ENCODE measurements at regions not wholly inside any gene's neighbourhood (a gene's known extent, or its start where the extent isn't known, plus 50 kb on each side); places are given as distances from the start of the nearest gene placed in this dataset.

DNA sequence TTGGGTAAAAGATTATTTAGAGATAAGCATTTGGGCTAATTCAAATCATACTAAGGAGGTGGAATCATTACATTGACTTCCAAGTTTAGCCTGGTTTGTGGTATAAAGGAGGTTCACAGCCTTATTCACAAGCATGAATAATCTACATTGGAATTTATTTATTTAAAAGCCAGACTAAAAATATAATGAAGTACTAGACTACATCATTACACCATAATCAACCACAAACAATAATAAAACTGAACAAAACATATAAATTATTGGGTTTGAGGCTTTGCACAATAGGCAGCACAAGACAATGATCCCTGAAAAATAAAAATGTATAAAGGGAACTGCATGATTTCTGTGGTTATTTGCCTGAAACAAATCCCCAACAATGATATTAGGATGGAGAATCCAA is 314.0 kb downstream of the GBA3 start:
- no peak for DNase-seq

DNA sequence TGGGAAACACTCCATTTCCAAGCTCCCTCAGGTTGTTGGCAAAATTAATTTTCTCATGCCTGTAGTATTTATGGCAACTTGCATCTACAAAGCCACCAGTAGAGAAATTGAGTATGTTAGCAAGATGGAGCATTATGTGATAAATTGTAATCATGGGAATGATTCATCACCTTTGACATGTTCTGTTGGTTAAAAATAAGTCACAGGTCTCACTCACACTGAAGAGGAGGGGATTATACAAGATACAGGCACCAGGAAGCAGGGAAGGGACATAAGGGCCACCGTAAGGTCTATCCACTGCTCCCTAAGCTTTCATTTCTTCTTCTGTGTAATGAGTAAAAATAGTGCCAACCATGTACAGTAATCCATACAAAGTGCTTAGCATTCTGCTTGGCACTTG is 313.0 kb downstream of the GBA3 start:
- no peak for DNase-seq

DNA sequence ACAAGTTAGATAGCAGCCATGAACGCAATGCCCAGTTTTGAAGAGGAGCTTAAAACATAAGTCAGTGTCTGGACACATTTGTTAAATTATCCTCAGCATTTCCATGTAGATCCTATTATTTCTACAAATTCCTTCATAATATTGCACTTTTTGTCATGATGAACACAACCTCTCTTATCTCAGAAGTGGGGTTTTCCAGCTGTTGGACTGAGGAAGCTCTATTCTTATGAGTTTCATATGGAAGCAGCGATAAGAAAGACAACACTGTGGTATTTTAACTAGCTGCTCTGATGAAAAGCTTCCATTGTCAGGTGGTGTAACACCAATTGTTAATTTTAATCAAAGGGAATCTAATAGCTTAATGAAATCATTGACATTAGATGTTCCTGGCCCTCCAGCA is 308.7 kb downstream of the GBA3 start:
- no peak for DNase-seq

DNA sequence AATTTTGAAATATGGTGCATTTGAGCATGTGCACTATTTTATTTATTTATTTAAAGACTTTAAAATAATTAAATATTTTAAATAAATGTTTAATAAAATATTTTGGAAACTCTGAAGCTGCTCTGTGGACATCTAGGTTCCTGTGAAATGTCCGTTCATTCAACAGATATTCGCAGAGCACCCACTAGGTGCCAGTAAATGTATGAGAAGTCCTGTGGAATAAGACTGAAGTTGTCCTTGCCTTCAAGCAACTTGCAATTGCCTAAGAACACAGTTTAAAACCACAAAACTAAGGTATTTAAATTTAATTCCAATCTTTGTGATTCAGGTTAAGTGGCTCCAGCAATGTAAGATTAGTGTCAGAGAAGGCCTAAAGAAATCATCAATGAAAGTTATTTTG is 306.7 kb downstream of the GBA3 start:
- no peak for DNase-seq

DNA sequence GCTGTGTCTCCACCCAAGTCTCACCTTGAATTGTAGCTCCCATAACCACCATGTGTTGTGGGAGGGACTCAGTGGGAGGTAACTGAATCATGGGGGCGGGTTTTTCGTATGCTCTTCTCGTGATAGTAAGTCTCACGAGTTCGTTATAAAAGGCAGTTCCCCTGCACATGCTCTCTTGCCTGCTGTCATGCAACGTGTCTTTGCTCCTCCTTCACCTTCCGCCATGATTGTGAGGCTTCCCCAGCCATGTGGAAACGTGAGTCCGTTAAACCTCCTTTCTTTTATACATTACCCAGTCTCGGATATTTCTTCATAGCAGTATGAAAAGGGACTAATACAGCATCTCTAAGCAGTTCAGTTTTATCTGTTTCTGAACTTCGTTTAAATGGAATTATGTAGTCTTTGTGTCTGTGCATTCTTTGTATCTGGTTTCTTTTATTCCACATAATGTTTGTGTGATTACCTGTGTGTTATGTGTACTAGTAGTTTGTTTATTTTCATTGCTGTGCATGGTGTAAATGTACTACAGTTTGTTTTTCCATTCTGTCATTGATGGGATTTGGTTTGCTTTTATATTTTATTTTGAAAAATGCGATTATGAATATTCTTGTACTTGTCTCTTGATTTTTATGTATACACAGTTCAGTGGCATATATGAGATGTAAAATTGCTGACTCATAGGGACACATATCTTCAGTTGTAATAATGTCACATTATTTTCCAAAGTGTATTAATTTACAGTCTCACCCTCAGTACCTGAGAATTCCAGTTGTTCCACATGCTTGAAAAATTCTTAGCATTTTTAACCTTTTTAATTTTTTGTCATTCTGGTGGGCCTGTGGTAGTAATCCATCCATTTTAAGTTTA is 304.9 kb downstream of the GBA3 start:
- DNase-seq = no peak

DNA sequence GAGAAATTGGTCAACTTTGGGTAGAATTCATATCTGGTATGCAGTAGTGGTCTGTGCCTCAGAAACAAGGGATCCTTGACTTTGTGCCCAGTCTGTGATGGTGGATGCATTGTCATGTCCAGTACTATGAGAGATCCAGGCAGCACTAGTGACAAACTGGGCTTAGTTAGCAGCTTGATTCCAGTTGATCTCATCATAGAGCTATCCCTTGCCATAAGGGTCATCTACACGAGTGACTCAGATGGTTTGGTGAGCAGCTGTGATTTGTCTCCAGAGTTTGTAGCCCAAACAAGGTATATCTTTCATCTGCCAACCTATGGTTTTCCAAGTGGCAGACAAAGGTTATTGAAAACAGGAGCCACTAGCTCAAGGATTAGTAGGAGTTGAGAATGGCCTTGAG is 298.8 kb downstream of the GBA3 start:
- DNase-seq = no peak

DNA sequence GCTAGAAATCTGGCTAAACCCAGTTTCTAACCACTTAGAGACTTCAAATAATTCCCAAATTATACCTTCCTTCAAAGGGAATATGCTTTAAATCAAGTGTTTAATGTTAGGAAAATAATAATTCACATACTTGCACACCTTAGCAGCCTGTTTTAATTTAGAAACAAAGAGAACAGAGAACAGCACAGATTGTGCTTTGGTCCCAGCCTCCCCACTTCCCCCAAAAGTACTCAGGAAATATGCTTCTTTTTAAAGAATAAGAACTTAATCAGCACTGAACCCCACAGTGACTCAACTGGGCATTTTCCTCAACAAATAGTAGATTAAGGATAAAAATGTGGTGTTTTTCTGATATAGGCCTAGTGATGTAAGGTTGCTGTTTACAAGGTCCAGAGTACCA is 295.8 kb downstream of the GBA3 start:
- no peak for DNase-seq

DNA sequence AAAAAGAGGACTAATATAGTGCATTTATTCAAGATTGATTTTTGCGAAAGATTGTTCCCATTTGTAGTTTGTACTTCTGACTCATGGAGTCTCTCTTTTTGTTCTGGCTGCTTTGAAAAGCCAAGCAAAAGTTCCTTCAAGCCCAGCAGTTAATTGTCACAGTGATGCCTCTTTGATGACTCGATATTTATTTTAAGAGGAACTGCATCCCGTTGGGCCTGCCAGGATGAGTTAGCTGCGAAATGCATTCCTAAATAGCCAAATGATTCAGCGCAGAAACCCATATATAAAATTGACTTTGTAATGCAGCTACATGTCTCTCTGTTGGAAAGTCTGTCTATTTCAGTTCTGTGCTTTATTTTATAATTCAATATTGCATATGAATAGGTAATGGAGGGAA is 295.1 kb downstream of the GBA3 start:
- DNase-seq = no peak

DNA sequence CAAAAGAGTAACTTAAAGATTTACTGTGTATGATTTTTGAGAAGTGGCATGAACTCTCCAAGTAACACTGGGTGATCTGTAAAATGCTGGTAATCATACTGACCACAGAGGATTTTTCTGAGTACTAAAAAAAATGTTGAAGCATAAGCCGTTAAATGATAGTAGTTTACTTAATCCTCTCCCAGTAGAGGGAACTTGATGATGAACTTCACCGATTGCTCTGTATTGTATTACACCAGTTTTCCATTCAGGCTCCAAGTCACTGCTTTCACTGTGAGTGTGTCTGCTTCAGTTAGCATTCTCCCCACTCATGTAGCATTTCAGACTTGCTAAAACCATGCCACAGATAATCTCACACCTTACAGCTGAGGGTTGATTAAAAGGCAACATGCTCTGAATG is 294.1 kb downstream of the GBA3 start:
- DNase-seq = no peak

DNA sequence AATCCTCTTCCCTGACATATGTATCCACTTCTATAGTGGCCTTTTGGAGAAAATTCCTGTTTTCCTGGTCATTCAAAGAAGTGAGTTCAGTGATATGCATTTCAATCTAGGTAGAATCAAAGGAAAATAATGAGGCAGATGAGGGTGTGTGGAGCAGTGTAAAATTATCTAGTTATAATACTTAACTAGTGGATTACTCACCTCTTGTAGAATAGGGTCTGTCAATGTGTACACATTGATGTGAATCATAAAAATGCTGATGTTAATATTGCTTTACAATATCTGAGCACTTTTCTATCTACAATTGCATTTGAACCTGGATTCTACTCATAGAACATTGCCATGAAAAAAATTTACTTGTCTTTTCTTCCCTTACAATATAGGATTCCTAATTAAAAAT is 293.5 kb downstream of the GBA3 start:
- DNase-seq = no peak

DNA sequence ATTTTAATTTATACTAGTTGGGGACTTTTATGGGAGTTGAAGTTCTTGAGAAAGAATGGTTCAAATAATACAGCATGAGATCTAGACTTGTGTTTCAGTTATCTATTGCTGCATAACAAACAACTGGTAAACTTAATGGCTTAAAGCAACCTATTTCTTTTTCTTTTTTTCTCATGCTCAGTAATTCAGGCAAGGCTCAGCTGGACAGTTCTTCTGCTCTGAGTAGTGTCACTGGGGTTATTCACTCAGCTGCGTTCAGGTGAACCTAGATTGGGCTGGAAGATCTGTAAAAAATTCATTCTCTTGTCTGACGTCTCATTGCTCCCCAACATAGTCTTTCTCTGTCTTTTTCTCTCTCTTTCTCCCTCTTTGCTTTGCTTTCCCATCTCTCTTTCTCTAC is 291.7 kb downstream of the GBA3 start:
- DNase-seq = no peak

DNA sequence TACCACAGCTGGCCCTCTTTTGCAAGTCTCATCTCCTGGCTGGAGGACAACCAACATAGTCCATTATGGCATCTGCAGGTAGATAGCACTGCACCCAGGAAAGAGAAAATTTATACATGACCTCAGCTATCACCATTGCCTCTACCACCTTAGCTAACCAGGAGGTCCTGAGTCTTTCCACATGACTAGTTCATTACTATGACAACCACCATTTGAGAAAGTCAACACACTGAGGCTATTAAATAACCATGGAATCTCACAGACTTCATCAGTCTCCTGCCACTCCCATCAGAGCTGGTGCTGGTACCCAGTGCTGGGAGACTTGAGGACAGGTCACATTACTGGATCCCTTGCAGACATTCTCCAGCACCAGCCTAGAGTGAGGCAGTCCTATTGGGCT is 285.9 kb downstream of the GBA3 start:
- DNase-seq = no peak

DNA sequence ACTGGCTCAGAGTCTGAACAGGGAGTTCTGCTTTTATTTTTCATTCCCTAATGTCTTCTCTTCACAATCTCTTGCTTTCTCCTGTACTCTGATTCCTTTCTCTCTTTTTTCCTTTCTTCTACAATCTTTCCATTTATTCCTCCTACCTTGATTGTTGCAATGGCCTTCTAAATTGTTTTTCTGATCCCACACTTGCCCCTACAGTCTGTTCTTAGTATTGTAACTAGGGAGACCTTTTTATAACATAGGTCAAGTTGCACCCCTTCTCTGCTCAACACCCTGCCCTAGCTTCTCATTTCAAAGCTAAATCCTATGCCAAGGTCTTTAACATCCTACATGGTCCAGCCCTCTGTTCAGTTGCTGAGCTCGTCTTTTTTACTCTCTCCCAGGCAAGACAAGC is 277.9 kb downstream of the GBA3 start:
- no peak for DNase-seq

DNA sequence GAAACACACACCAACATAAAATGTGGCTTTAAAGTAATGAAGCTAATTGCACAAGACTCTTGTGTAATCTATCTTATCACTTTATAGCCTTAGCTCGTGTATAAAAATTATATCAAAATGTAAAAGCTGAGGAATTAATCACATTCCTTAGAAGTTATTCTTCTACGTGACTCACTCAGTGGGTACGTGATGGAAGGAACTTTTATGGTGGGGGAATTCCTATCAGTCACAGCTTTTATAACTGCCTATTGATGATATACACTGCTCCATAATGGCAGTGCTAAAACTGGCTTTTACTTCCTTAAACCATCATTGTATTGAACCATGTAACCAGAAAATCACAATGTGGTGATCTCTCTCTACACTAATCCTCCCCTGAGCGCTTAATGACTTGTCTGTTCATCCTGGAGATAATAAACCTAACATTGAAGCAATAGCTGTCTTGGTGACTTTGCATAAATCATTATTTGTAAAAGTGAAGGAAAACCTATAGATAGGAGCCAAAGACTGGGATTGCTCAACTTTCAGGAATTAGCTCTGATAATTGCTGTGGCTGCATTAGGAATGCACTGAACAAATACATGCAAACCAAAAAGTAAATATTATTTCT is 276.7 kb downstream of the GBA3 start:
- DNase-seq = no peak

DNA sequence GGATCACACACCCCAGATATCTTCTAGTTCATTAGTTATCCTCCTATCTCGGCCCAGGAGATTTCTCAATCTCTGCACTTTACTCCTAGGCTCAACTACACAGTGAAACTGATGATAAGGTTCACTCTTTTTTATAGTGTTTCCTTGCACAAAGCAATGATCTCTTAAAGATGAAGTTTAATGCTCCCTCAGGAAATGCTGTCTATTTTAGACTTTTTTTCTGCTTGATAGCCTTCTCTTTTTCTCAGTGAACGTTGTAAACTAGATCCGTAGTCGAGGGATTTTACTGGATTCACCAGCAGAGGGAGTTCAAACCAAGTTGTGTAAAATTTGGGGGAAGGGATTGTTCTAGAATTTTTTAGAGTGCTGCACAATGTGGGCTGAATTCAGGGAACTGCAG is 269.6 kb downstream of the GBA3 start:
- DNase-seq = no peak

DNA sequence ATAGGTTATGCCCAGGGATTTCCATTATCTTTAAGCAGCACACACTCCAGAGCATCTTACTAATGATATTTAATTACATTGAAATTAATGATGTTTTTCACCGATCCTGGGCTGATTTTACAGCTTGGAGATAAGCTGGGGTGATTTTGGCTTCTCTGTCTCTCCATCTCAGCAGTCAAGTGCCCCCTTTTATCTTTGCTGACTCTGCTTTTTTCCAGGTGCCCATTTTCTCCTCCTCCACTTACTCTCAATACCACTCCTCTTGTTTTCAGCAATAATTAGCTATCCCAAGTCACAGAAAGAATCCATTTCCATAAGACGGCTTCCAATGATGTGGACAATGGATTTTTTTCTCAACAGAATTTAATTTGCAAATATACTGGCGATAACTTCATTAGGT is 266.7 kb downstream of the GBA3 start:
- no peak for DNase-seq

DNA sequence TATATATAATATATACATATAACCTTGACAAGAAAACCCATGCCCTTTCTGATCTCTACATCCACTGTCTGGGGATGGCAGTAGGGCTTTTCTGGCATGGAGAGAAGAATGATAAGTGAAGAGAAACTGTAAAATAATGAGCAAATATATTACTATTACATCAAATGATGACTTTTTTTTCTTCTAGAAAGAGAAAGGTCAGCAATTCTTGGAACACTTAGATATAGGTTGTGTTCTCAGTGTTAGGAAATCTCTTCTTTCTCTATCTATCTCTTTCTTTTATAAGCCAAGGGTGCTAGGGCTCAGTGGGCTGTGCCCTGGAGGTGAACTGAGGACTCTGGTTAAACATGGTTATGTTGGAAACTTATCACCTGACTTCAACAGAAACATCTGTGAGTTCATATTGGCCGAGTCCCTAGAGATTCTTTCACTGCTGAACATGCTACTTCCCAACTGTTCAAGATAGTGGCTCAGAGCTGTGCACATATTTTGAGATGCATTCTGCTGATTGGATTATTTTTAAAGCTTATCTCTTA is 265.1 kb downstream of the GBA3 start:
- no peak for DNase-seq

DNA sequence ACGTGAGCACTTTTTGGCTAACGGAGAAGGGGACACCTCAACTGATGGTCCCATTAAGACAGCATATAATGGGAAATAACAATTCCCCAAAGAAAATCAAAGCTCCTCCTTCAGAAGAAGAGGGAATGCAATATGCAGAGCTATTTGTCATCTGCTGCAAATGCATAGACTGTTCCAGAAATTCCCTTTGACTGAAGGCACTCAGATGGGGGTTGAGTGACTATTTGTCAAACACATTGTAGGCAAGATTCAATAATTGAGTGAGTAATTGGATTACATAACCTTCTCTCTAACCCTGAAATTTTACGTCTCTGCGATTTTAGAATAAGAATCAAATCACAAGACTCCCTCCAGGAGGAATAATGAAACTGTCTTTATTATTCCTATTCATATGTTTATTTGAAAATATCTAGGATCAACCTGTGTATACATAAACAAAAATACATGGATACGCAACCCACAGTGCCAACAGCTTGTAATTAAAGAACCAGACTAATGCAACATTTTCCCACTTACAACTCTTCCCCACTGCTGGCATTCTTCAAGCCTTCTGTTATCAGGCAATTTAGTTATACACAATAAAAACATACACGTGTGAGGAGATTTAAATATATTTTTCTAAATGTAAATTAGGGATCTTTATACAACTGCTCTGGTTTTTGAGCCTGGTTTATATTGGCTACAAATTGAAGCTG is 256.6 kb downstream of the GBA3 start:
- DNase-seq = no peak

DNA sequence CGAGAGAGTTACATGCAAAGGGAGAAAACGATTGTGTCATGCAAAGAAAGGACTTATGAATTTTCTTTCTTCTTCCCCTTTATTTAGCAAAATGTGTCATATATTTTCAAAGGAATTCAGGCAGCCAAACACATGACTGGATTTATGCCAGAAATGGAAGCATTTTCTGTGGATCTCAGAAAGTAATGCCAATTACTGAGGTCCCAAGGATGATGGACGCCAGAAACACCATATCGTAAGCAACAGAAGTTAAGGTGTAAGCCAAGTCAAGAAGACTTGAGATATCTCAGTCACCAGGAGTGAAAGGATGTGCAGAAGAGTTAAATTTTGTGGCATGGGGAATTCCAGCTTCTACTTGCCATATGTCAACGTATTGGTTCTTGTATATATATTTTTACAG is 255.1 kb downstream of the GBA3 start:
- no peak for DNase-seq

DNA sequence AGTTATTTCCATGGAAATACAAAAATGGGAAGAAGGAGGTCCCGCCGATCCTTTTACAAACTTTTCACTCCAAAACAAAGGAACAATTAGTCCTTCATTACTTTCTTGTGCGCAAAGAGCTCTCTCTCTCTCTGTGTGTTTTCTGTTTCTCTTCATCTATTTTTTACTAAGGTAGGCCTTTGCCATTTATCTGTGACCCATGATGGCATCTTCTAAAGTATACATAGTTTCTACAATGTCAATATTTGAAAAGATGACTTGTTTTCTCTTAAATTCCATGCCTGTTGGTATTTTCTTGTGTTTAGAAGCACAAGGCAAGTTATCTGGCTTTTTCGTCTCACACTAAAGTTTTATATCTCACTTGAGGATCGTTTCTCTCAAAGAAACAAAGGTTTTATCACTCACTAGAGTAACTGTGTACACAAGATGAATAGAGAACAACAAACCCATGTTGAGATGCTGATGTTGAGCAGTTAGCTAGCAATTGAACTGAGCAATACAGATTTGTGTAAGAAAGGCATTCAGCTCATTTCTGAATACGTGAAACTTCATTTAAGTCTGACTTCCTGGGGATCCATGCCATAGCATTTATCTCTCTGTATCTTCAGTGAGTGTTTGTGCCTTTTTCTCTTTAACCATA is 250.3 kb downstream of the GBA3 start:
- no peak for DNase-seq

DNA sequence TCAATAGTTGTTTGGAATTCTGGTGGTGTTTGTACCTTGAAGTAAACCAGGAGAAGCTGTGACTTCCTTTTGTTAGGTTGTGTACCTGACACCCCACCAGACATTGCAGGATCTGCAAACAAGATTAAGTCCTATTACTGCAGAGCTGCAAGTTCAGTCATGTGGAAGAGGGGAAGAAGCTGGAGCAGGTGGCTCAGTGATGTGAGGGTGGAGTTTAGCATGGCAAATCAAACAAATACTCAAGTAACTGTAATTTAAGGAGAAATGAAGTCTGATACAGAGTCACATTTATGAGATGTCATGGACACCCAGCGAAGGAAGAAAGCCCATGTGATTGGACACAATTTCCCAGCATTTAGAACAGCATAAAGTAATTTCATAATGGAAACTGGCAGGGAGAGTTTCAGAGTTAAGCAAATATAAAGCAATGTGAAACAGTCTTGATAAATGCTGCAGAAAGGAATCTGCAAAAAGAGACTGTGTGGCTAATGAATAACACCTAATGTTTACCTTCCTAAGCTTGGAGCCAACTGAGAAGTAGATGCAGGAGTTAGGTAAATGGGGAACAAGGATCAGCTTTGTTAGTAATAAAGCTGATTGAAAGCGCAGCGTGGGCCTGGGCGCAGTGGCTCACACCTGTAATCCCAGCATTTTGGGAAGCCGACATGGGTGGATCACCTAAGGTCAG is 249.1 kb downstream of the GBA3 start:
- DNase-seq = no peak

DNA sequence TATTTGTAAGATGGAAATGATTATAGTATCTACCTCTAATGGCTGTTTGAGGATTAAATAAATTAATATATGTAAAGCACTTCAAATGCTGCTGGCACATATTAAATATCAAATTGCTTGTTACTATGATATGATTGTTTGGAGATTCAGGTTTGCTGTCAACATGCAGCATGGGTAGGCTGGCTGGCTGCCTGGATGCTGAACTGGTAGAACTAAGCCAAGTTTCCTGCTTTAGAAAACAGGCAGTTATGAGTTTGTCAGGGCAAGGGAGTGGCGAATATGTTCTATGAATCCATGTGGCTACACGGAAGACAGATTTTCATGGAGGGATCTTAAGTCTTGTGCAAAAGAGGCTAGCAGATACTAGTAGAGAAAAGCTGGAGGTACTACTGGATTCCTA is 239.6 kb downstream of the GBA3 start:
- DNase-seq = no peak

DNA sequence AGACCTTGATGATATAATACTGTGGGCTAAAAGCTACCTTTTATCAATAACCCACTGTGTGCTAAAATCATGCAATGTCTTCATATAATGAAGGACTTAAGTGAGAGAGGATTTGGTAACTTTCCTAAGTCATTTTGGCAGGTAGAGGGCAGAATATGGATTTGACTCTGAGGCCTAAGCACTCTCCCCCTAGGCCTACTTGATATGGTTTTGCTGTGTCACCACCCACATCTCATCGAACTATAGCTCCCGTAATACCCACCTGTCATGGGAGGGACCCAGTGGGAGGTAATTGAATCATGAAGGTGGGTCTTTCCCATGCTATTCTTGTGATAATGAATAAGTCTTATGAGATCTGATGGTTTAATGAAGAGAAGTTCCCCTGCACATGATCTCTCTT is 229.7 kb downstream of the GBA3 start:
- DNase-seq = no peak
